ENCODE measurements at regions not wholly inside any gene's neighbourhood (a gene's known extent, or its start where the extent isn't known, plus 50 kb on each side); places are given as distances from the start of the nearest gene placed in this dataset.

GRCh38 chr18:40016405-40016804, 1938.6 kb upstream of the PIK3C3 start:
- DNase-seq = no peak

- no peak for DNase-seq
Measured at GRCh38 chr18:40013001-40013609, 1941.9 kb upstream of the PIK3C3 start.

- DNase-seq = no peak
Measured at GRCh38 chr18:40011201-40011600, 1943.8 kb upstream of the PIK3C3 start.

DNA sequence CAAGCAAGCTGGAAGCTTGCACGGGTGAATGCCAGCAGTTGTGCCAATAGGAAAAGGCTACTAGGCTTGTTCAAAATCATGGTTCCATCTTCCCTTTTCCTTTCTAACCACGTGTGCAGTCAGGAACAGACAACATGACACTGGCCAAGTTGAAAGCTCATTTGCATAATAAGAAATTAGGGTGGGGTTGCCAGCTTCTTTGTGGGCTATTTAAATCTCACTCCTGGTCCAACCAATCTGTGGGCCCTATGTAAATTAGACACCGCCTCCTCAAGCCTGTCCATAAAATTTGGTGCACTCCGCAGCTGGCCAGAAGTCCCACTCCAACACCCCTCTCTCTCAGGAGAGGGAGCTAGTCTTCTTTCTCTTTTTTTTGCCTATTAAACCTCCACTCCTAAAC, 1948.4 kb upstream of the PIK3C3 start:
- DNase-seq = no peak

DNA sequence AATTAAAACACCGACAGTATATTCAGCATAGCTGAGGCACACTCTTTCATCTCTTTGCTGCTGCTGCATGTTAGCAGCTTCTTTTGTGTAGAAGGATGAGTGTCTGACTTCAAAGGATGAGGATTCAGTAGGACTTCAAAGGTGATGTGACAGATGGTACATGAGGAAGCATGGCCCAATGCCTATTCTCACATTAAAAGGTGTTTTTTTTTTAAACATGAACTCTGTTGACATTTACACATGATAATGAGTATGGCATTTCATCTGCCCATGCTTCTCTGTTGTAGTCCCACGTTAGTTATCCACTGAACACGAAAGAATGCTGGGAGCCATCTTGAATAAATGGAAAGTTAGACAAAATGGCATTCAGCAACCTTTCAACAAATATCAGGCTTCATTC, 1950.8 kb upstream of the PIK3C3 start:
- DNase-seq = no peak

DNA sequence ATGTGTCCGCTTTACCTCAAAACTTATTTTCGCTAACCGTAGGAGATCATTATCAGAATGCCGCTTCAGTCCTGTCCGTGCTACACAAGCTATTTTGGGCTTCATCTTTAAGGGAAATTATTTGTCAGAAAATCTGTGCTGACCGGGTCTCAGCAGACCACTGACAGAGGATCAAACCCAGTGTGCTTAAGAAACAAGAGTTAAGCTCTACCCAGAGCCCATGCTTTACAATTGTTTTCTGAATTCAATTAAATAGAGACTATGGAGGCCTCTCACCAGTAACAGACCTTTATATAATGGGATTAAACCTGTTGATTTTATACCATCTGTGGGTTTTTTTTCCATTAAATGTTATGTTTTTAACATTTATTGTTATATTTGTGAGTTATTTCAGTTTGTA, 1956.7 kb upstream of the PIK3C3 start:
- no peak for DNase-seq

DNA sequence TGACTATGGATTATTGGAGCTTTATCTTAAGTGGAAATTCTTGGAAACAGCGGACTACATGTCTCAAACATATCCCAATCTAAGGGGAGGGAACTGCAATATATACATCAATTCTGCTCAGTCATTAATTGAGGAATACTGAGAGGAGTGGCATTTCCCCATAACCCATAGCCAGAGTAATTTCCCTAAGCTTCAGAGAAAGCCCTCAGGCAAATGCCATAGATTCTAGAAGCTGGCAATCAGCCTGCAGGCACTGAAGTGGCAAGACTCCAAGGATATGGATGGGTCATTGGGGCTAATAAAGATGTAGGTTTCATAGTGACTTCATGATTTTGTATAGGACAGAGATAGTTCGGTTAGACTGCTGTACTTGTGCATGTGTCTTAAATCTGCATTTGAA, 1960.5 kb upstream of the PIK3C3 start:
- DNase-seq = no peak

DNA sequence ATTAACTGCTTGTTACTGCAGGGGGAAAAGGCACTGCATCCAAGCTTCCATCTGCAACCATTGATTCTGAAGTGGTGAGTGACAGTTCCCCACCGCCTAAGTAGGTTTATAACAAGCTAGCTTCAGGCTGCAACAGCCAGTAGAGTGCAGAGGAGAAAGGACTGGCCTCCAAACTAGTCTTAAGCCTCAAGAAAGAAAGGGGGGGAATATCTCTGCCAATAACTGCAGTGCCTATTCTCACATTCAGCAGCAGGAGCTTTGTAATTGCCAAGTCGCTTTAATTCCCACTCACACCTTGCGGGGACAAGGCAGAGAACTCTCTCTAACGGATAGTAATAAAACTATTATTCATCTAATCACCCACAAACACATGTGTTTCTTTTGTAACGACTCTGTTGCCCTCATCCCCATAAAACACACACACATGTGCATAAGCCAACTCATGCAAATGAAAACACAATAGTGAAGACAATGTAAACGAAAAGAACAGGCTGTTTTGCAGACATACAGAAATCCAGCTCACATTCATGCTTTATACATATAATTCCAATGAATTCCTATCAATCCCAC, 1963.3 kb upstream of the PIK3C3 start:
- no peak for DNase-seq

DNA sequence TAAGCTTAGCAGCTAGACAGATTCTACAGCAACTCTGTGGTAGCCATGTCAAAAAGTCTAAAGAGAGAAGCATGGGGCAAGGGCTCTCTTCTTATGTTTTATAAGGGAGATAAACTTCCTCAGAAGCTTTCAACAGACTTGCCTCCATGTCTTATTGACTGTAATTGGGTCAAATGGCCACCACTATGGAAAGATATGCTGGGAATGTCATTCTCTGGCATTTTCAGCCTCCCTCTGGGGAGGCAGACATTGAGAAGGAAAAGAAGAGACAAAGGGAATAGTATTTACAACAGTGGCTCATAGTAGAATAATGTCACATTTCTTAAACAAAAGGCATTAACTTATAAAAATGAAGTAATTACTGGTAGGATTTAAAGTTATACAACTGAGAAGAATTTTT, 1964.5 kb upstream of the PIK3C3 start:
- no peak for DNase-seq

- no peak for DNase-seq
Measured at GRCh38 chr18:39976771-39977170, 1978.3 kb upstream of the PIK3C3 start.

DNA sequence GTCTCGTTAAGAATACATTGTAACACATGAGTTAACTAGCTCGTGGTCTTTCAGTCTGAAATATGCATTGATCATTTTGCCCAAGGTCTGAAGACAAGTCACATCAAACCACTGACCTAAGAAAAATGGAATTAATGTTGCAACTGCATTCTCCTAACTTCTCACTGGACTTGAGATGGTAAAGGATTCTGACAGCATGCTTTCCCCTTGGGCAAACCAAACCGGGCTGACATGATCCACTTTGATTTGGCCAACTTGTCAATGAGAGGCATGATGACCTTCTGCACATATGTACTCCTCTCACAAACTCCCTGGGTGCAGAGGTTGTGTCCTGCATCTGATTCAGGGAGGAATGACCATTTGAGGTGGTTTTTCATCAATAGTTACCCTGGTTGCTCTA, 1982.5 kb upstream of the PIK3C3 start:
- no peak for DNase-seq

- DNase-seq = no peak
Measured at GRCh38 chr18:39969803-39970494, 1985.1 kb upstream of the PIK3C3 start.

- no peak for DNase-seq
Measured at GRCh38 chr18:39966275-39966674, 1988.8 kb upstream of the PIK3C3 start.

DNA sequence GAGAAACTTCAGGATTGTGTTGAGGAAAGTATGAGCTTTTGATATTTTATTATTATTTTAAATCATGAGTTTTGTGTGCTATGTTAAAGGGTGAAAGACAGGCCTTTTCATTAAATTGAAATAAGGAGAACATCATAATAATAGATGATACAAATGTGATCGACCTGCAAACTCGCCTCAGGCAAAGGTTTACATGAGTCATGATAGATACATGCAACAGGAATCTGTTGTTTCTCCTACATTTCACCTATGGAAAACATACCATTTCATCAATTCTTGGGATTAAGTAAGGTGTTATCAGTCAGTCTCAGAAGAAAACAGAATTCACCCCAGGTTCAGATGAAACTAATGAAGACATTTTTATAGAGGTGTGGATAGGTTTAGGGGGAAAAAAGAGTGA, 1992.5 kb upstream of the PIK3C3 start:
- DNase-seq = no peak

- no peak for DNase-seq
Measured at GRCh38 chr18:39960550-39960949, 1994.5 kb upstream of the PIK3C3 start.

- no peak for DNase-seq
Measured at GRCh38 chr18:39959839-39960238, 1995.2 kb upstream of the PIK3C3 start.

GRCh38 chr18:39958876-39959275, 1996.2 kb upstream of the PIK3C3 start:
- no peak for DNase-seq

DNA sequence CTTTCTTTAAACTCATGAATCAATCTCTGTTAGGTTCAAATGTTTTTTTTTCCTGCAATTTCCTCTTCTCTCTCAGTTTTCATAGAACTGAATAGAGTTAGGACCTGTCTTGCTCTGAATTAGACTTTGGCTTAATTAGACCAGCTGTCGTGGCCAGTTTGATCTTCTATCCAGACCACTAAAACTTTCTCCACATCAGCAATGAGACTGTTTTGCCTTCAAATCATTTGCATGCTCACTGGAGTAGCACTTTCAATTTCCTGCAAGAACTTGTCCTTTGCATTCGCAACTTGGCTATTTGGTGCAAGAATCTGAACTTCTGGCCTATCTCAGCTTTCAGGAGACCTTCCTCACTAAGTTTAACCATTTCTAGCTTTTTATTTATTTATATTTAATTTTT, 2002.2 kb upstream of the PIK3C3 start:
- DNase-seq = no peak

DNA sequence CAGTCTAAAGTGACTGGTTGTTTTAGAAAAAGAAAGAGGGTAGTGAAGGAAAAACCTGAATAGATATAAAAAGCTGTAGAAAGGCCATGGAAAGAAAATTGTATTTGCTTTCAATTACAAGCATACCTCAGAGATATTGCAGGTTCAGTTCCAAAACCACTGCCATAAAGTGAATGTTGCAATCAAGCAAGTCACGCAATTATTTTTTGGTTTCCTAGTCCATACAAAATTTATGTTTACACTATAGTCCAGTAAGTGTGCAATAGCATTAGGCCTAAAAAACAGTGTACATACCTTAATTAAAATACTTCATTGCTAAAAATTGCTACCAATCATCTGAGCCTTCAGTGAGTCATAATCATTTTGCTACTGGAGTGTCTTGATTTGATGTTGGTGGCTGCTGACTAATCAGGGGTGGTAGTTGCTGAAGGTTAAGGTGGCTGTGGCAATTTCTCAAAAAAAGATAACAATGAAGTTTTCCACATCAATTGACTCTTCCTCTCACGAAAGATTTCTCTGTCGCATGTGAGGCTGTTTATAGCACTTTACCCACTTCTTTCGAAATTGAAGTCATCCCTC, 2003.8 kb upstream of the PIK3C3 start:
- no peak for DNase-seq

GRCh38 chr18:39946623-39947061, 2008.4 kb upstream of the PIK3C3 start:
- no peak for DNase-seq

GRCh38 chr18:39945076-39945475, 2010.0 kb upstream of the PIK3C3 start:
- DNase-seq = no peak

DNA sequence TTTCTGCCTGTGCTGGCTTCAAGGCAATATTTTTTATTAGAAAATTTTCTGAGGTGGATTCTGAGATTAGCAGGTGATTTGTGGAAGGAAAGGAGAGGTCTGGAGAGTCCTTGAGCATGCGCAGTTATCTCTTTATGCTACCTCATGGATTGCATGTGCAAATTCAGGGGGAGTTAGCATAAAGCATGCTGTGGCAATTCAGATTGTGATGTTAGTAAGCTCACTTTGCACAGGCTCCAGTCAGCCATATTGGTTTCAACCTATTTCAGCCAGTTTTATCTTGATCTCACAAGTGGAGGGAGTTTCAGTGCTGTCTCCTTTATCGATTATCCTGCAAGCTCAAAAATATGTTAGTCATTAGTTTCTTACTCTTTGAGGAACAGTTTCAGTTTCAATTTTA, 2012.3 kb upstream of the PIK3C3 start:
- DNase-seq = peak; percentile 1

DNA sequence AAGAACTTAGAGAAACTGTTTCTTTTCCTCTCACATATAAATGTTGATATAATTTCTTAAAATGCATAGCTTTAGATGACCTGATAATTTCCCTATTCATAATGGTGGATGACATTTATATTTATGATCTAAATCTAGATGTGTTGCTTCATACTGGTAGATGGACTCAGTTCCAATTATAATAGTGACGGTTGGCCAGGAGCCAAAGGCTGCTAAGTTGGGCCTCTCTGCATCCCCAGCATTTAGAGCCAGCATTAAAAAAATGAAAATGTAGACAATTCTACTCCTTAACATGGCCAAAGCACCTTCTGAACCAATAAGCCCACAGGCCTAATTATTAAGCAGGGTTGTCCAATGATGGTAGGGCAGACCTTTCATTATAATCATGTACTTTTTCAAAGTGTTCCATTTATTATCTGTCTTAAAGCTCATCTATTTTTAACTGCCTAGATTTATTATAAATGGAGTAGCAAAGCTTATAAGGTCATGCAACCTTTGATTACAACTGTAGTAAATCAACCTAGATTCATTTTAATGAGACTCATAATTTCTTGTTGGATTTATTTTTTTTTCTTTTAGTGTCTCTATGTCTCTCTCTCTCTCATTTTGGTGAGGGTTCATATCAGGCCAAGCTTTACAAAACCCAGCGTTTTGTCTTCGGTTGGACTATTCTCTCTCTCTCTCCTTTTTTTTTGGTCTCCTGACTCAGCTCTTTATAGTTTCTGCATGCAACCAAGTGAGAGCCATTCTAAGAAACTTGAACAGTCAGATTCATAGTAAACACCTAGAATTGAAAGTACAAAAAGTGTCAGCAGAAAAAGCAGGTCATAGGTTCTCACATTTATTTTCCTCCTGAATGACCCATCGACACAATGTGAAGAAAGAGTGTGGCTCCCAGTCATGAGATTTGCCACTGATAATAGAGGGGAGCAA, 2016.1 kb upstream of the PIK3C3 start:
- no peak for DNase-seq
